Fibroblast of skin of abdomen (primary cell): ENCODE measurements at regions not wholly inside any gene's neighbourhood (a gene's known extent, or its start where the extent isn't known, plus 50 kb on each side); places are given as distances from the start of the nearest gene placed in this dataset.

ENCODE experiments used
- DNase-seq: peaks from one replicate; pipeline ENCODE4 v3.0.0-alpha.2; 2013

DNA sequence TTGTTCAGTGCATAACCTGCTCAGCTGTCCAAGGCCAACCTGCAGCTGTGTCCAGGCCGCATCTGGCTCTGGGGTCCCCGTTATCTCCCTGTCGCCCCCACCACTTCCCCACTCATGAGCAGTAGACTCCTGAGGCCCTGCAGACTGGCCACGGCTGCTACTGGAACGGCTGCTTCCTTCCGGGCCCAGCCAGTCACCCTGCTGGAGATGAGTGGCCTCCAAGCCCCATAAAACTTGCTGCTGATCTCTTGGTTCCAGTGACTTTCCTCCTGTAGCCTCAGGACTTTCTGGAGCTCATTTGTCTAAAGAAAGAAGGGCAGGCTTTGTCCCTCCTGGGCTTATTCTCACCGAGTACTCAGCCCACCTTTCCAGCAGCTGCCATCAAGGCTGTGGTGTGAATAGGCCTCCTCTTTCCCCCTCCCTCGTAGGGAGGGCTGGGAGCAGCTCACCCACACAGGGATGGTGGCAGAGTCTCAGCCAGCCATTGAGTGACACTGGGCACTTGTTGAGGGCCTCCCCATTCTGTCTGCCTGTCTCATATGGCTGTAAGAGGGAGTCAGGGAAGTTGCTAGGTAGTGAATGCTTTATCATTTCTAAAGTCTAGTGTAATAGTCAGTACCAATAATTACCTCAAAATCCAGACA lies 257.3 kb downstream of the MYCN start:
- DNase-seq, result no peak

DNA sequence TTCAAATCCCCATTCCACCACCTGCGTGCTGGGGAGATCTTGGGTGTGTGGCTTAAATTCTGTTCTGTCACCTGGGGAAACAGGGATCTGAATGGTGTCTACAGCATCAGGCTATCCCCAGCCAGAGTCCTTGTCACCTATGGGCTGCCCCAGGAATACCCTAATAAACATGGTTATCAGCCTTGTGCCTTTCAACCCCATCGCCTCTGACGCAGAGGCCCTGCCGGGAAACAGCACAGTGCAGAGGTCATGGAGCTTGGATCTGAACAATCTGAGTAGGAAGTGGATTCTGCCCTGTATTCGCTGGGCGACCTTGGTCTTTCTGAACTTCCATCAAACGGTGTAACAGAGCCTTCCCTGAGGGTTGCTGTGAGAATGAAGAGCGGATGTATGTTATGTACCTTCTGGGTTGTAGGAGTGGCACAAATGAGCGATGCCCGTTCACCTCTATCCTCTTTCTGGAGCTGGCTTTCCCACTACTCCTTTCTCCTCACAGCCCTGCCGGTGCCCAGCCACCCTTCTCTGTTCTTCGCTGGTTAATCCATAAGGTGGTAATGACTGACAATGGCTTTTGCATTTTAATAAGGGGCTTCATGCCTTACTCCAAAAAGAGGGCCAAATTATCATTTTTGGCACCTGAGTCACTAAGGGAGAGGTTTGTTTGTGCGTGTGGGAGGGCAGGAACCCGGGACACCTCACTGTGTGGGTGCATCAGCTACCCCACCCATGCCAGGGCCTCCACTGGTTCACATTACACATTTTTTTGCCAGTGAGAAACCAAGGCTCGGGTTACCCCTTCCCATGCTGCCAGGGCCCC lies 256.5 kb downstream of the MYCN start:
- no peak for DNase-seq

DNA sequence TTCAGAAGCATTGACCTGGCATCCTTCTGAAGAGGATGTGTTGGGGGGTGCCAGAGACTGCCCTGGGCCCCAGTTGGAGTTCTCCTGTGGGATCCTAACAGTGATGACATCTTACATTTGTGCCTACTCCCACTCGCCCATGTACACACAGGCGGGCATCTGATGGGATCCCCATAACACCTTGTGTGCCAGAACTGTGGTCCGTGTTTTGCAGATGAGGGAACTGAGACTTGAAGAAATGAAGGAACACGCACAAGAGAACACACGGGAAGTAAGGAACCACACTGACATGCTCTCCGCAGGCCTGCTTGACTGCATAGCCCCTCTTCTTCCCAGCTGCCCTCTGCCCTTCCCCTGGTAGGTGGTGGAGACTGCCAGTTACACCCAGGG lies 255.3 kb downstream of the MYCN start:
- DNase-seq, result no peak

DNA sequence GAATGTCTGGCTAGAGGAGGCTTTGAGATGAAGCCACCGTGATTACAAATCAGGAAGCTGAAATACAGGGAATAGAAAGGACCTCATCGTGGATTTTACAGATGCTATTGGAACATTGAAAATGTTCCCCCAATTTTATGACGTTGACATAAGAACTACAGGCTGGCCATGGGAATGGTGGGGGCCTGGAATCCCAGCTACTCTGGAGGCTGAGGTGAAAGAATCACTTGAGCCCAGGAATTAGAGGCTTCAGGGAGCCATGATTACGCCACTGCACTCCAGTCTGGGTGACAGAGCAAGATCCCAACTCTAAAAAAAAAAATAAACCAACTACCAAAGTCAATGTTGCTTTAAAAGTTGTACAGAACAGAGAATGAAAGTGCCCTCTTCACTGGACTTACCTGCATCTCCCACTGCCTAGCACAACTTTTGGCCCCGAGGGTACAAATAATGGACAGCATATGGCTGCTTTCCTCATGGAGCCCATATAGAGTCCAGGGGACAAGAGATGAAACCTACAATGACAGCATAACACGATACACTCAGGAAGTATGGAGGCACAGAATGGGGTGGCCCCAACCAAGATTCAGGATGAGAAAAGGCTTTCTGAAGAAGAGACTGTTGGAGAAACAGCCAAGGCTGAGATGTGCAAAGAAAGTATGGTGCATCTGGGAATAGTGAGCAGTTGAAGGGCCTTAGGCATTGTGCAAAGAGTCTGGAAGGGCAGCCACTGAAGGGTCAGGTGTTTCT lies 254.8 kb downstream of the MYCN start:
- no peak for DNase-seq

DNA sequence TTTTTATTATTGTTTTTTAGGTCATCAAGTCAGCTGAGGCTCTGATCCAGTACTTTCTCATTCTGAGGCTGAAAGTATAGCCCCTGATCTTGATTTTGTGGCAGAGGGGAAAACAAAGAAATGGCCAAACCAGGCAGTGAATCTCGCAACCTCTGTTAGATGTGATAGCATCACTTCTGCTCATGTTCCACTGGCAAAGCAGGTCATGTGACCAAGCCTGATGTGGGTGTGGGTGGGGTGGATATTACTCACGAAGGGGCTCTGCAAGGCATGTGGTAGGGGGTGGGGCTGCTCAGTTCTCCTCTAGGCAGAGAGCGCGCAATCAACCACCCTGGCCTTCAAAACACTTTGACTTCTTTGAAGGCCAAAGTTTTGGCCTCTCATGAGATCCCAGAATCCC lies 254.2 kb downstream of the MYCN start:
- no peak for DNase-seq

DNA sequence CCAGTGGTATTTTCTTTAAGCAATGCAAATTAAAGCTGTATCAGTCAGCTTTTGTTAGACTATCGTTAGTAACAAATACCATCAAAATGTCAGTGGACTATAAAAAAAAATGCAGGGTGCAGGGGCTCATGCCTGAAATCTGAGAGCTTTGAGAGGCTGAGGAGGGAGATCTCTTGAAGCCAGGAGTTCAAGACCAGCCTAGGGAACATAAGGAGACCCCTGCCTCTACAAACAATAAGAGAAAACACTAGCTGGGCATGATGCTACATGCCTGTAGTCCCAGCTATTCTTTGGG lies 253.7 kb downstream of the MYCN start:
- DNase-seq, result no peak

DNA sequence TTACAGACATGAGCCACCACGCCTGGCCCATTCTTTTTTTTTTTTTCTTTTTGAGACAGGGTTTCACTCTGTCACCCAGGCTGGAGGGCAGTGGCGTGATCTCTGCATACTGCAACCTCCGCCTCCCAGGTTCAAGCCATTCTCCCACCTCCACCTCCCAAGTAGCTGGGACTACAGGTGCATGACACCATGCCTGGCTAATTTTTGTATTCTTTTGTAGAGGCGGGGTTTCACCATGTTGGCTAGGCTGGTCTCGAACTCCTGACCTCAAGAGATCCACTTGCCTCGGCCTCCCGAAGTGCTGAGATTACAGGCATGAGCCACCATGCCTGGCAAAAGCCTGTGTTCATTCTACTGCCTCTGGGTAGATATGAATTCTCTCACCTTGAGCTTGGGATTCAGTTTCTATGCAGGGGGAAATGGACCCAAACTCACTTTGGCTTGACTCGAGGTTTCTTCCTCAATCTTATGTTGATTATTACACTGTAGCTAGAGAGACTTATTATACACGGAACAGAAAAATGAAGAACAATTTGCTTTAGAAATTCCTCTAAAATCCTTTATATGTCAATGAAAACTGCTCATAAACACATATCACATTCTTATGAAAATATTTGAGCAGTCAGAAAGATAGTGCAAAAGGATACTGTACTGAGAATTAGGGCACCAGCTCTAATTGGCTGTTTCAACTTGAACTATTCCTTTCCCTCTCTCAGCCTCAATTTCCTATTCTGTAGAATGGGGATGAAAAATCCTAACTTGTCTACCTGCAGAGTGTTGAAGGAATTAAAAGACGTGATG lies 252.3 kb downstream of the MYCN start:
- no peak for DNase-seq

DNA sequence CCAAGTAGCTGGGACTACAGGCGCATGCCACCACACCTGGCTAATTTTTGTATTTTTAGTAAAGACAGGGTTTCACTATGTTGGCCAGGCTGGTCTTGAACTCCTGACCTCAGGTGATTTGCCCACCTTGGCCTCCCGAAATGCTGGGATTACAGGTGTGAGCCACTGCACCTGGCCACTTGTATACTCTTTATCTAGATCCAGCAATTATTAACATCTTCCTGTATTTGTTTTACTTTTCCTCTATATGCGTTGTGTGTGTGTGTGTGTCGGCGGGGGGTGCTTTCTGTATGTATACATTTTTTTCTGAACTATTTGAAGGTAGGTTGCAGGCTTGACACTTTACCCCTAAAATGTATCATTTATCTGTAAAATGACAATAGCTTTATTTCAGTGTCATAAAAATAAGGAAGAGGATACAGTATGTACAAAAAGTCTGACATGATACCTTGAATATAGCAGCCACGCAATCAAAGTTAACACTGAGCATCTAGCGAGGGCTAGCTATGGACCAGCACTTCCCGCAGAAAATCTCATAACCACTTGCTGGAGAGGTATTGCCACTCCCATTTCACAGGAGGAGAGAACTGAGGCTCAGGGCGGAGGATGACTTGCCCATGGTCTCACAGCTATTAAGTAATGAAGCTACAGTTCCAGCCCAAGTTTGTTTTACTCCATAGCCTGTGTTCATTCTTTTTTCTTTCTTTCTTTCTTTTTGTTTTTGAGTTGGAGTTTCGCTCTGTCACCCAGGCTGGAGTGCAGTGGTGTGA lies 251.3 kb downstream of the MYCN start:
- no peak for DNase-seq

DNA sequence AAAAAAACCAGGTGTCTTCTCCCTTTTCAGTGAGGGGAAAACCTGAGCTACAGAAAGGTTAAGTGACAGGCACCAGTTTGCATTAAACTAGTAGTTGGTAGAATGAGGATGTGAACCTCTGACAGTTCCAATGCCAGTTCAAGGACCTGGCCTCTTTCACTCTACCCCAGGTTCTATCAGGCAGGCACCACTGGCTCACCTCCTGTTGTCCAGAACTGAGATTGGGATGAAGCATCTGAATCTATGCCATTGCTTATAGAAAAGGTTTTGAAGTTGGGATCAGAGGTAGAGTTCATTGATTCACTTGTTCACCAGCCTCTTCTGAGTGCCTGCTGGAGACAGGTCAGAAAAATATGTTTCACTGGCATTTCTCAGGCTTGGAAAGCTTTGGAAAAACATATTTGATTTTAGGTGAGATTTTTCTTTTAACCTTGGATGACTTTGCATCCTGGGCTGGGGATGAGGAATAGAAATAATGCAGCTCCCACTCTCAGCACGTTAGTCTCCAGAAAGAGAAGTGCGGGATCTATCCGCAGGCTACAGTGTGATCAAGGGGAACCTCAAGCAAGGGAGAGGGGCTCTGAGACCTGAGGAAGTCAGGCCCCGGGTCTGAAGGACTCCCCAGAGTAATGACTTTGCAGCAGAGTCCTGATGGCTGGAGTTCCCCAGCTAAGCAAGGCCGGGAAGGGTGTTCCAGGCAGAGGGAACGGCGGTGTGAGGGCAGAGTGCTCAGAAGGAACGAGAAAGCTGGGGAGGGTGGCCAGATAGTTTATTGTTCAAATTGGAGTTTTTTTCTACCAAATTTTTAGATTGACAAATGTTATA lies 250.3 kb downstream of the MYCN start:
- no peak for DNase-seq

DNA sequence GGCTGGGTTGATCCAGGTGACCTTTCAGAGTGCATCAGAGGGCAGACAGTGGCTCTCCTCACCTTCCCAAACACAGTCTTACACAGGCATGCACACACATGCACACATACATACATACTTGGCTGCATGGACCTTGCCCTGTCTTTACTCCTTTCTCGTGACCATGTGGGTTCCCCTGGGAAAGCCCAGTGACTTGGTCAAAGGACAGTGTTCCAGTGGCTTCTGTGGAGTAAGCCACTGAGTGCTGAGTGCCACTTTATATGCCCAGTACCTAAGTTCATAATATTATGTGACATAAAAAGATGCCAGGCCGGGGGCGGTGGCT lies 249.4 kb downstream of the MYCN start:
- DNase-seq, result no peak

DNA sequence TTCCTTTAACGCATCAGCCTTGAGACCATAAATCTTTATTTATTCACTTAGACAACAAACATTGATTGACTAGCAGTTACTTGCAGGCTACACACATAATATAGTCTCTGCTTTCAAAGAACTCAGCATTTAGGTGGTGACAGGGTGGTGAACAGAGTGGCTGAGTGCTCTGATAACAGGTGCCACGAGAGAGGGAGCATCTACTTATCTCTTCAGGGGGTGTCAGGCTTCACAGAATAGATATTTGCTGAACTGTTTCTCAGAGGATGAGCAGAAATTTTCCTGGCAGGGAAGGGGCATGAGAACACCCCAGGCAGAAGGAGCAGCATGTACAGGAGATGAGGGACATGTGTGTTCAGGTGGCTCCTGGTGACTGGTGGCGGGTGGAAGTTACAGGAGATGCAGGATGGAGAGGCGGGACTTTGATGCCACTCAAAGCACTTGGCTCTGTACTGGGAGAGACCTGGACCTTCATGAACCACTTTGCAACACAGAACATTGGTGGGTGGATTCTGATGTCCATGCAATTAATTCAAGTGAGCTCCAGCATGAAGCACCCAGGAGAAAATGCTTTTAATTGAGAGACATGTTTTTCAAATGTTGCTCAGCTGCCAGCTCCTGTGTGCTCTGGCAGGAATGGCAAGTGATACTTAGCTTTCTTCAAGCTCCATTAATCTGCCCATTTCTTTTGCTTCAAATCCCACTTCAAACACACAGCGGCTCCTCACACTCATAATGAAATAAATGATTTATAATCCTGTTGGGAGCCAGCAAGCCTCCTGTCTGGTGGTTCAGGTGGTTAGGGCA lies 248.9 kb downstream of the MYCN start:
- no peak for DNase-seq

DNA sequence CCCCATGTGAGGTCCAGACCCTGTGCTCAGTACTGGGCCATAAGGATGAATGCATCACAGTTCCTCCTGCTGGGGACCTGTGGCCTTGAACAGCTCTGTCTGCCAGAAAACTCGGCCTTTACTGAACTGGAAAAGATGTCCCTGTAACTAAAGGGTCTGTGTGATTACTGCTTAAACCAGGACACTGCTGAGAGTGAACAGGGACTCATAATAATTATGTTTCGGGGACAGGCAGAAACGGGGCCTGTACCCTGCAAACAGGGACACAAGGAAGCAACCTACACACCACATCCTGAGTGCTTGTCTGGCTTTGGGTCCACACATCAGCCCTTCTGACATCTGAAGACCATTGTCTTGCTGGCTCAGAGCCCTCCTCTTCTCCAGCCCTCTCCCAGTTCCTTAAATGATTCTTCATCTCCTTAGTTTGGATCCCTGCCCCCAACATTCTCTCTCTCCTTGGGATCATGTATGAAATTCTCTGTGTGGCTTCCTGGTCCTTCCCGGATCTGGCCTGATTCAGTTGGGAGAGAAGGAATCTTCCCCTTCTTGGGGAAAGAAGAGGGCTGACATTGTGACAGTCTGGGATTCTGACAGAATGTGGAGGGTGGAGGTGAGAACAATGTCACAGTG lies 248.0 kb downstream of the MYCN start:
- no peak for DNase-seq

DNA sequence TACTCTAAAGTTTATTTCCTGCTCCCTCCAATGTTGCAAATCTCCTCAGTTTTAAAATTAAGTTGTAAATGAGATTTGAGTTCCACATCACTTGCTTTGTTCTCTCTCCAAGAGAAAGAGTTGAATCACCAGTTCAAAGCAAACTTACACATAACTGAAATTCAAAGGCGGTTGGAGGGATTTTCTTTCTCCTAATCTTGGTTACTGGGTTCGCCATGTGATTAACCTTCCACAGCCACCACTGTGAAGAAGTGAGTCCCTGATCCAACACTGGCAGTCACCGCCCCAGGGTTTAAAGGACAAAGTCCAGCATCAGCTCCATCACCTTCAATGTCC lies 247.1 kb downstream of the MYCN start:
- DNase-seq, result no peak

DNA sequence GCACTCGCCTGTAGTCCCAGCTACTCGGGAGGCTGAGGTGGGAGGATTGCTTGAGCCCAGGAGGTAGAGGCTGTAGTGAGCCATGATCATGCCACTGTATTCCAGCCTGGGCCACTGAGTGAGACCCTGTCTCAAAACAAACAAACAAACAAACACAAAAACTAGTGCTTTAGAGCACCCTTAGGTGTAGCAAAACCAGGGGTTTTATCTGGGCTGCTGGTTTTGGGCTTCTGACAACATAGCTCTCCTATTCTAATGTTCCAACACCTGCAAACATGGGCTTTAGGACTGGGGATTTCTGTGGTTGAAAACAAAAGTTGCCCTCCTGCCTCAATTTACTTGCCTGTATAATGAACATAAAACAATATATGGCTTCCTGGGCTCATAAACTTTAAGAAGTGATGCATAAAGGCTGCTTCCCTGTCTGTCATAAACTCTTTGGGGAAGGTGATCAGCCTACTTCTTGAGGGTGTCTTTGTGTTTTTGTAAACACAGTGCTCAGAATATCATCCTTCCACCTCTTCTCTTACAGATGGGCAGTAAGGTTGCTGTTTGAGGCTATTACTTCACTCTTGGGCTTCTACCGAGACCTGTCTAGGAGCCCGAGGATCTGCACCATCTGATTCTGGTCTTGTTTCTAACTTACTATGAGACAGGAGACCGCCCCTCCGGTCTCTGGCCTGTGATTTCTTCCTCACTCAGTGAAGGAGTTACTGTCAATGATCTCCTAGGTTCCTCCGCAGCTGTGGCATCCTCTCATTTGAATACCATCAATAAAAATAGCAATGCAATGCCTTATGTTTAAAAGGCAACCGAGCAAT lies 246.5 kb downstream of the MYCN start:
- no peak for DNase-seq

DNA sequence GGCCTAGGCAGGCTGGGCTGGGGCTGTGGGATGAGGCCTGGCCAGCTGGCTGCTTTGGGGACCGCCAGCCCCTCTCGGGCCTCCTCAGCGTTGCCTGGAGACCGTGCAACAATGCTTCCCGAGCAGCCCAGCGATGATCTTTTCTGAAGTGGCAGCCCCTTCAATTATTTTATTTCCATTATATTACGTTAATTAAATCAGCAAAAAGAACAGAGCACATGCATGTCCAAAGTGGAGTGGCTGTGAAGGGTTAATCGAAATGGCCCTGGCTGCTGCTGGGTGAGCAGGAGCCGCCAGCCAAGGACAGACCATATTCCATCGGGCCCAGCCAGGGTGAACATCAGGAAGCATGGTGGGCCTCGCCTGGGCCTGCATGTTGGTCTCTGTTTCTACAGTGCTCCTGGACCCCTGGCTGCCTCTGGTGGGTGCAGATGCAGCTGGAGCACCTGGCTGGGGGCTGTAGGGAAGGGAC lies 245.5 kb downstream of the MYCN start:
- DNase-seq, result no peak

DNA sequence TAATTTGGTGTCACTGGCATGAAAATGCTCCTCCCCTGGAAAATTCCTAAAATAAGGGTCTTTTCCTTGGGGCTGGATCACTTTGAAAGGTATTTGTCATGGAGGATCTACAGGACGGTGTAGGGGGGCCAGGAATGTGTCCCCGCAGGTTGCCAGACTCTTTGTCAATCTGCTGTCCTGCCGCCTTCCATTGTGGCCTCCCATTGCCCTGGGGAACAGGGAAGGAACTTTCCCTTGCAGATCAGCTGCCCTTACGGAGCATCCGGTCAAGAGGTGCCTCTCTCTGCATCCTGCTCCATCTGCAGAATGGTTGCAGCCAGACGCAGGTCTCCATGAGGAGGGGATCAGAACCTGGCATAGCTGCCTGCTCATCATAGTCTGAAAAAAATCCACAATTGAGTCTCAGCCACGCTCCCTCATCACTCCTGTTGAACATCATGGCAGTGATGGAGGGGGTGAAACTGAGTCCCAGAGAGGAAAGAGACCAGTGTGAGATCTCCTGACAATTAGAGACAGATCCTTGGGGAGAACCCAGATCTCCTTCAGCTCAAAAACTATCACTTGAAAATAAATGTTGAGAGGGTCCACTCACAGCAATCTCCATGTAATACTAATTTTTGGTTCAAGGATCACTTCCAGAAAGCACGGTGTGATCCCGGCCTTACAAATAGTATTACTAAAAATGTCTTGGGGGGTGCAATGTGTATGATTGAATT lies 244.8 kb downstream of the MYCN start:
- DNase-seq, result no peak

DNA sequence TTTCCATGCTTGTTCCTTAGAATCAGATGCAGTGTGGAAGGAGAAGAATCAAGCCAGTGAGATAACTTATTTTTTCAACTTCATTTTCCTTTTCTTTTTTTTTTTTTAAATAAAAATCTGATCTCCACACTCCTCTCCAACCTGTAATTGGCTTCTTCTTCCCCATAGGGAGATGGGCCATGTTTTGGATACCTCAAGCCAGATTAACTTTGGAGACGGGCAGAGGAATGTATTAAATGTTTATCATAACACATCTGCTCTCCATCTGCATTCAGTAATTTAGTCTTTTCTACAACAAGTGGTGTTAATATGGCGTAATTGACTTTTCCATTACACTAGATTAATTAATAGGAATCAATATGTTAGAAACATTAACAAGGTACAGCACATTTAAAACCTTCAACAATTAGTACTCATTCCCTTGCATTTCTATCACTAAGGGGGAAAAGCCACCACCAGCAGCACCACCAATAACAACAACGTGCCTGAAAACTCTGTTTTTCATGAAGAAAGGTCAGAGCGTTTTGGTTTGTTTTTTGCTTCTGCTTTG lies 244.1 kb downstream of the MYCN start:
- DNase-seq, result no peak

DNA sequence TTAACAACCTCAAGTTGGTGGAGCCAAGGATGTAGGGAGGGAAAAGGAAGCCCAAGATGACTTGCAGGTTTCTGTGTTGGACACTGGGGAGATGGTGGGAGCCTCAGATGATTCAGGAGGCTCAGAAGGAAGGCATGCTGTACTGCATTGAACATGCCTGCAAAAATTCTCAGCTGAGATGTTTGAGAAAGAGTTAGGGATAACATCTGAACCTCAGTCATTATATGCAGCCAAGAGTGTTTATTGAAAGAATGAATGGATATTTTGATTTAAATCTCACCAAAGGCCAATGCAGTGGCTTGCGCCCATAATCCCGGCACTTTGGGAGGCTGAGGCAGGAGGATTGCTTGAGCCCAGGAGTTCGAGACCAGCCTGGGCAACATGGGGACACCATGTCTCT lies 243.0 kb downstream of the MYCN start:
- DNase-seq, result no peak
